ENCODE measurements at regions not wholly inside any gene's neighbourhood (a gene's known extent, or its start where the extent isn't known, plus 50 kb on each side); places are given as distances from the start of the nearest gene placed in this dataset.

DNA sequence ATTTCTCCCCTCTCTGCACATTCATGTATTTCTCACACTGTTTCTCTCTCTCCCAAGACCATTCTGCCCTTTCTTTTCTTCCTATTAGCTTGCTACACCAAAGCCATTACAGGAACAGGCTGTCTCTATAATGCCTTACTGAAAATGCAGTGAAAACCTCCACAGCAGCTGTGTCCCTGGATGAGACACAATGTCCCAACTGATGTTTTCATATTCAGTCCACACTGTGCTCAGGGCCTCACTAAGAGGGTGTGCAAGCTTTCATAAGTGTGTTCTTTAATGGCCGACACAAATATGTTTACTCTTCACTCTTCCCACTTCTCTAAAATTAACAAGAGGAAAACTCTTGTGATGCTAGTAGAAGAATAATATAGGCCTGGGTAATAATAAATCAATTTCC, 163.4 kb downstream of the KCTD12 start:
- no peak for TF ChIP-seq CTCF (conservative IDR thresholded peaks at IDR 0.05)
- H3K27ac ChIP-seq, result no peak overlapping the region

DNA sequence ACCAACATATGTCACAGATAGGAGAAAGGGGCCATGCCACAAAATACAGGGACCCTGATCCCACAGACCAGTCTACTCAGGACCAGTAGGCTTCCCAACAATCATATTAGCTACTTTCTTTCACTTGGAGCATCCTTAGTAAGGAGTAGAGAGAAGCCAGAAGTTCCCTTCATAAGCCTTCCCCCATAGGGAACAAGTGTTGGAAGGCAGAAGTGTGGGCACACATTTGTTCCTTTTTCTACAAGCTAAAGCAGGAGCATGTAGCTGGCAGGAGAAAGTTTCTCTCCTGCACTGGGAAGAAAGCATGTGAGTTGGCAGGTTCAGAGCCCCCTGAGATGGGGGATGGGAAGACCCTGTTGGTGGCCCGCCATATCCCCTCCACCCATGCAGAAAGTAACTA, 165.4 kb downstream of the KCTD12 start:
- H3K27ac ChIP-seq, result no peak overlapping the region
- no peak for TF ChIP-seq CTCF (conservative IDR thresholded peaks at IDR 0.05)

DNA sequence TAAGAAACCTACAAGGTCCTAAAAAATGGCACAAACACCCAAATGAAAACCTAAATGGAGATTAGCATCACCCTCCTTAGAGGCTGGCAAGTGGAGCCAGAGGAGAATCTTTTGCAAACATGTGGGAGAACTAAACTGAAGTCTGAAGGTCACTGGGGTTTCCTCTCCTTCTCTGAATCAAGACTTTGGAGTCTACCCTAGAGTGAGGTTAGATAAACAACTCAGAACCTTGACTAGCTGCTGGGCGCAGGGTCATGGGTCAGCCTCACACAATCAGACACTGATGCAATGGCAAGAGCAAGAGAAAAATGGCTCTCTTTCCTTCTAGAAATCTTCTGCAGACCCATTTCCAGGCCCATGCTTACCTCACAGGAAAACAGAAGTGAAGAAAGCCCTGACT, 165.8 kb downstream of the KCTD12 start:
- H3K27ac ChIP-seq, result no peak overlapping the region
- TF ChIP-seq CTCF (conservative IDR thresholded peaks at IDR 0.05), result no peak

DNA sequence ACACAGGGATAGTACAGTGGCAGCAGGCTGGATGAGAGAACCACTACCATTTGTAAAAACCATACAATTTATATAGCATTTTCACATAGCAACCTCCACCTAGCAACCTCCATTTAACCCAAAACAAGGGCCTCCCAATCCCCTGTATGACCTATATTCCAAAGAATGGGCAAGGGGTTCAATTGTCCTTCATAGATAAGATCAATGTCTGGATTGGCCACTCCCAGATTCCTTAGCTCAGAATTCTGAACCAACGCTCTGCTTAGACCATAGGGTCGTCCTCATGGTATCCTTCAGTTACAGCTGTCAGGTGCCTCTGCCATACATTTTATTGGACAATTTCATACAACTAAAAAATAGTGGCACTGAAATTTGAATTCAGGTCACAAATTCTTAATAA, 166.2 kb downstream of the KCTD12 start:
- no peak for TF ChIP-seq CTCF (conservative IDR thresholded peaks at IDR 0.05)
- no peak overlapping the region for H3K27ac ChIP-seq

GRCh38 chr13:76717092-76717491, 169.1 kb downstream of the KCTD12 start:
- no peak for TF ChIP-seq CTCF (conservative IDR thresholded peaks at IDR 0.05)

GRCh38 chr13:76715621-76716020, 170.6 kb downstream of the KCTD12 start:
- H3K27ac ChIP-seq, result no peak overlapping the region
- no peak for TF ChIP-seq CTCF (conservative IDR thresholded peaks at IDR 0.05)

More at GRCh38 chr13:76717092-76717491, 169.1 kb downstream of the KCTD12 start:
- no peak overlapping the region for H3K27ac ChIP-seq

DNA sequence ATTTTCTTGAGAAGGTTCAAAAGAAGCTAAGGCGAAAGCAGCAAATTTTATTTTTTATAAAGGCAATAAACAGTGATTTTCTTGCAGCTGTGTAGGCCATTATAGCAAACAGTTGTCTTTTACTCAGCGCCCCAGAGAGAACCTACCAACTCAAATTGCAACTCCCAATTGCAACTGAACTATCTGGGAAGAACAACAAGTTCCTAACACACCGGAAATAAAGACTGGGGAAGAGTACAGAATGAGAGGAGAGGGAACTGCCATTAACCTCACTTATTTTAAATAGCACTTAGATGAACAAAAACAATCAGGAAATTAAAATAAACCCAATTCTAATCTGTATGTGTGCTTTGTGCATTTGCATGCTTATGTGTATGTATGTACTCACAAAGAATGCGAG, 171.1 kb downstream of the KCTD12 start:
- TF ChIP-seq CTCF (conservative IDR thresholded peaks at IDR 0.05), result no peak

GRCh38 chr13:76713280-76713679, 172.9 kb downstream of the KCTD12 start:
- no peak for TF ChIP-seq CTCF (conservative IDR thresholded peaks at IDR 0.05)
- no peak overlapping the region for H3K27ac ChIP-seq

More for the DNA sequence above, 171.1 kb downstream of the KCTD12 start:
- H3K27ac ChIP-seq, result no peak overlapping the region

All from VCaP (cell line).